ENCODE measurements at regions not wholly inside any gene's neighbourhood (a gene's known extent, or its start where the extent isn't known, plus 50 kb on each side); places are given as distances from the start of the nearest gene placed in this dataset.

DNA sequence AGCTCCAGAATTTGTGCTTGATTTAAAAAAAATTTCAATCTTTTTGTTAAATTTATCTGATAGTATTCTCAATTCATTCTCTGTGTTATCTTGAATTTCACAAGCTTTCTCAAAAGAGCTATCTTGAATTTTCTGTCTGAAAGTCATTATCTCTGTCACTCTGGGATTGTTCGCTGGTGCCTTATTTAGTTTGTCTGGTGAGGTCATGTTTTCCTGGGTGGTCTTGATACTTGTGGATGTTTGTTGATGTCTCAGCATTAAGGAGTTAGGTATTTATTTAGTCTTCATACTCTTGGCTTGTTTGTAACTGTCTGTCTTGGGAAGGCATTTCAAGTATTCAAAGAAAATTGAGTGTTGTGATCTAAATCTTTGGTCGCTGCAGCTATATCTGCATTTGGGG, 106.3 kb downstream of the TNFSF13B start:
- no peak for TF ChIP-seq CTCF (conservative IDR thresholded peaks at IDR 0.05)

DNA sequence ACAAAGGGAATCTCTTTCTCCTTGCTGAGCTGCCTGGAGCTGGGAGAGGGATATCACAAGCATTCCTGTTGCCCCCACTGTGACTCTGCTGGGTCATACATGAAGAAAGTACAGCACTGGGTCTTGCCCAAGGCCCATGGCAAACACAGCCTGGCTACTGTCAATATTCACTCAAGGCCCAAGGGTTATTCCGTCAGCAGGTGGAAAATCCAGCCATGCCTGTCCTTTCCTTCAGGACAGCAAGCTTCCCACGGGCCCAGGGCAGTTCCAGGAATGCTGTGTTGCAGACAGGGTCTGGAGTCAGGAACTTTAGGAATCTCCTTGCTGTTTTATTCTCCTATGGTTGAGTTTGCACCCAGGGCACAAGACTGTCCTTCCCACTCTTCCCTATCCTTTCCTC, 106.8 kb downstream of the TNFSF13B start:
- H3K27ac ChIP-seq = no peak overlapping the region
- no peak for TF ChIP-seq CTCF (conservative IDR thresholded peaks at IDR 0.05)

More for the DNA sequence above, 106.3 kb downstream of the TNFSF13B start:
- no peak overlapping the region for H3K27ac ChIP-seq

DNA sequence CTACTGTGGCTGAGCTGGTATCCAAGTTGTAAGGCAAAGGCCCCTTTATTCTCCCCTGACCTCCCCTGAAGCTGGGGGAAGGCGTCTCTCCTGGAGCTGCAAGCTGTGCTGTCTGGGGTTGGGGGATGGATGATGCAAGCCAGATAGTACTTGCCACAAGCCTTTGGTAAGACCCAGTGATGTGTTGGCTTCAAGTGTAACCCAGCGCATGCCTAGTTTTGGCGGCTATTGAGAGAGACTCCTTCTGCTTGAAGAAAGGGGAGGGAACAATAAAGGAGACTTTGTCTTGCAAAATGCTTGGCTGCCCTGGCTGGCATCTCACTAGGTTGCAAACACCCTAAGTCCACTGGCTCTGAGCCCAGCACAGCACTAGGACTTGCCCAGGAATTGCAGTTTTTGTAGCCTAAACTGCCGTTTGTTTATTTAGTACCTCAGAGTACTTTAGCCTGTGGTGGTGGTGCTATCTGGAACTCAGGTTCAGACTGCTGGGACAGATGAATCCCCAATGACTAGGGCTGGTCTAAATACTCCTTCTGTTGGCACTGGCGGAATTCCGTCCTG, 108.2 kb downstream of the TNFSF13B start:
- H3K27ac ChIP-seq = no peak overlapping the region
- no peak for TF ChIP-seq CTCF (conservative IDR thresholded peaks at IDR 0.05)

DNA sequence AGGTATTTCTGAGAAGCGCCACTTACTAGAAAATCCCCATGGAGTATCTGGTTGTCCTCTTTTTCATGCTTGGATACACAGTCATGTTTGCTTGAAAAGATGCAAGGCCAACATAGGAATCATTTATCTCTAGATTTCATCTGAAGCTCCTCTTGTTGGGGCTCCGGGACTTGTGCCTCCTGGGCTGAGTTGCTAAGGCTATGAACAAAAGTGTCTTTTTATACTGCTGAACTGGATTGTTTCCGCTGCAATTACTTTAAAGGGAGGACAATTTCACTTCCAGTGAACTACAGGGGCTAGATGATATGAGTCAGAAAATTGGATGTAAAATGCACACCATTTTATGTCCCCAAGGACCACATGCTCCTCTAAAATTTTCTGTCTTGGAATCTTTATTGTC, 114.1 kb downstream of the TNFSF13B start:
- H3K27ac ChIP-seq = no peak overlapping the region
- no peak for TF ChIP-seq CTCF (conservative IDR thresholded peaks at IDR 0.05)

- H3K27ac ChIP-seq = no peak overlapping the region
- TF ChIP-seq CTCF (conservative IDR thresholded peaks at IDR 0.05) = no peak
Observed at GRCh38 chr13:108387156-108387555, 117.6 kb downstream of the TNFSF13B start.

GRCh38 chr13:108402850-108403249, 133.3 kb downstream of the TNFSF13B start:
- no peak overlapping the region for H3K27ac ChIP-seq
- TF ChIP-seq CTCF (conservative IDR thresholded peaks at IDR 0.05) = no peak

GRCh38 chr13:108407495-108407894, 138.0 kb downstream of the TNFSF13B start:
- H3K27ac ChIP-seq = no peak overlapping the region

More at GRCh38 chr13:108407495-108407894, 138.0 kb downstream of the TNFSF13B start:
- TF ChIP-seq CTCF (conservative IDR thresholded peaks at IDR 0.05) = no peak
